Activated CD4-positive, CD25-positive, alpha-beta regulatory T cell (primary cell): ENCODE measurements at regions not wholly inside any gene's neighbourhood (a gene's known extent, or its start where the extent isn't known, plus 50 kb on each side); places are given as distances from the start of the nearest gene placed in this dataset.
"Not testable (repeated sequence)": the region's sequence is repeated elsewhere in the genome, so short reads cannot be mapped to it uniquely, and the experiment has no call there.

Source experiments
- DNase-seq, 4 experiments: peaks; one replicate each; lab custom pipeline; 2025; lab: John Stamatoyannopoulos, UW

GRCh38 chr6:134784336-134784735, 165.6 kb downstream of the ALDH8A1 start:
- no peak for DNase-seq

- DNase-seq: no peak
These were observed 171.5 kb downstream of the ALDH8A1 start for GRCh38 chr6:134778431-134778830.

GRCh38 chr6:134774201-134774638, 175.7 kb downstream of the ALDH8A1 start:
- DNase-seq: no peak

GRCh38 chr6:134772671-134773360, 177.1 kb downstream of the ALDH8A1 start:
- no peak for DNase-seq

DNA sequence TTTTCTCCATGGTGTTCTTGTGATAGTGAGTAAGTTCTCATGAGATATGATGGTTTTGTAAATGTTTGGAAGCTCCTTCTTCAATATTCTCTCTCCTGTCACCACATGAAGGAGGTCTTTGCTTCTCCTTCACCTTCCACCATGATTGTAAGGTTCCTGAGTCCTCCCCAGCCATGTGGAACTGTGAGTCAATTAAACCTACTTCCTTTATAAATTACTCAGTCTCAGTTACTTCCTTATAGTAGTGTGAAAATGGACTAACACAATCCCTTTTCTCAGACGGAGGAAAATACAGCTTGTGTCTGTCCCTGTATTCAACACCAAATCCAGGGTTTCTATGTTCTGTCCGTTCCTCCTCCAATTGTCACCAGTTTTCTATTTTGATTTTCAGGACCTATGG, 181.0 kb downstream of the ALDH8A1 start:
- no peak for DNase-seq

DNA sequence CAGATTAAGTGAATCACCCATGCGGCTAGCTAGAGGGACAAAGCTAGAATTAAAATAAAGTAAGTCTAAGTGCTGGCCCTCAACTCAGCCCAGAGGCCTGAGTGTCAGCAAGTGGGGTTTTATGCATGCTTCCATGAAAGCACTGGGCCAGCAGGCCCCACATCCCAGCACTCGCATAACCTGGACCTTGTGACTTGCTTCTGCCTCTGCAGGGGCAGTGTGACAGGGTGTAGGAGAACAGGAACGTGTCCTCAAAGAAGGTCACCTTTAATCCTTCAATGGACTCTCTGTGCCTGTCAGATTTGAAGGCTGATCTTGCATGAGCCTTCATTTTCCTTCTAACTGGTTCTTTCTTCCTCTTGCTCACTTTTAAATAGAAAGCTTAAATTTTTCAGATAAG, 183.4 kb downstream of the ALDH8A1 start:
- no peak for DNase-seq

DNA sequence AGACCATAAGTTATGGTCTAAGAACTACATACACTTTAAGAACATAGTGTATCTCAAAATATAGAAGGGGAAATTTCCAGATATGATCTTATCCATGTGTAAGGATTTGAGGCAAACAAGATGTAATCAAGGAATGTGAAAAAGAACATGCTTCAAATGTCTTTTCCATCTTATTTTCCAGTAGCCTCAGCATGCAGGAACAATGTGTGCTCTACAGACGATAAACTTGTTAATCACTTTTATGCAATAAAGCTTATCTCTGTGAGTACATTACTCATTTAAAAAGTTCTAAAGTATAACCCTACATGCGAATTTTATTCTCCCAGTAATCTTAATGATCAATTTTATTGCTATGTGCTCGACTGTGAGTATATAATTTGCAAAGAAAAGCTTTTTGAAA, 185.2 kb downstream of the ALDH8A1 start:
- DNase-seq: no peak

GRCh38 chr6:134763575-134763974, 186.3 kb downstream of the ALDH8A1 start:
- not testable (repeated sequence) for DNase-seq

DNA sequence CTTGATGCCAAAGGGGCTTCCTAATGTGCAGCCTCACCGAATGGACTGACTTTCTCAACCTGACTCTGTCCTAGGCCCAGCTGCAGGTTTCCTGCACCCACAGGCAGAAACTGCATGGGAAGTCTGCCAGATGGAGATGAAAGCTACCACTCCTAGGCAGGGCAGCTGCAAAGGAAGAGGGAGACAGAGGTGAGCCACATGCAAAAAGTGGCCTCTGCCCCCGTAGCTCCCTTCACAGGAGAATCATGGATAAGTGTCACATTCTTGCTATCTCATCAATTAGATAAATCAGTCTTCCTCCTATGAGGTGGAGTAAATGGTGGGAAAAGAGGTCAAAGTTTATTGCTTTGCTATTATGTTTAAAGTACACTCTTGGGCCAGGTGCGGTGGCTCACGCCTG, 191.3 kb downstream of the ALDH8A1 start:
- no peak for DNase-seq

- DNase-seq: no peak
These were observed 192.0 kb downstream of the ALDH8A1 start for GRCh38 chr6:134757911-134758361.

GRCh38 chr6:134756374-134757025, 193.4 kb downstream of the ALDH8A1 start:
- no peak for DNase-seq

- no peak for DNase-seq
These were observed 195.7 kb downstream of the ALDH8A1 start for GRCh38 chr6:134754013-134754690.

- DNase-seq: no peak
These were observed 196.9 kb downstream of the ALDH8A1 start for GRCh38 chr6:134753001-134753400.

- DNase-seq: no peak
These were observed 197.5 kb downstream of the ALDH8A1 start for GRCh38 chr6:134752445-134752844.

DNA sequence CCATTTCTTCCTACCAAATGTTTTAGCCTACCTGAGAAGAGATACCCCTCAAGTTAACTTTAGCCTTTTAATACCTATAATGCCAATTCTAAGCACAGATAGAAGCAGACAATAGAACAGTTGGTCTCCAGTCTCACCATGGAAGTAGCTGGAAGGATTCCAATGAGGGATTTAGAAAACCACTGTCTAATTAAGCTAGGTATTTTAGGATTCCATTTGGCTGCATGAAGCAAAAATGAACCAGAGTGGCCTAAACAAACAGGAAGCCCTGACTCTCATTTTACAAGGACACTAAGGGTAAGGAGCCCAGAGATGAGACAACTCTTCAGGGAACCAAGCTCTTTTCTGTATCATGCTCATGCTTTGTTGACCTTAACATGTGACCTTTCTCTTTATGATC, 199.2 kb downstream of the ALDH8A1 start:
- DNase-seq: no peak

DNA sequence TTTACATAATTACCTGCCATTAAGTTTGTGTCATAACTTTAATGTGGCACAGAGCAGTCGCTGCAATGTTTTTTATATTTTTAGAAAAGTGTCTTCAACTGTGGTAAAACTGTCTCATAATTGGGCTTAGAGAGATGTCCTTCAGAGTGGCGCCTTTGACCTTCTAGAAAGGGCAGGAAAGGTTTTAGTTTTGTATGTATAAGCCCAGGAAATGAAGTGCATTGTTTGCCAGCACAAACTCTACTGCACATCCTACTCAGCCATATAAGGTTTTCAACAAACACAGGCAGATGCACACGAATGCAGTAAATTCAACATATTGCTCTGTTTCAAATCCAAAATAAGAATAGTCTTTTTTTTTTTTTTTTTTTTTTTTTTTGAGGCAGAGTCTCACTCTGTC, 201.4 kb downstream of the ALDH8A1 start:
- DNase-seq: no peak

DNA sequence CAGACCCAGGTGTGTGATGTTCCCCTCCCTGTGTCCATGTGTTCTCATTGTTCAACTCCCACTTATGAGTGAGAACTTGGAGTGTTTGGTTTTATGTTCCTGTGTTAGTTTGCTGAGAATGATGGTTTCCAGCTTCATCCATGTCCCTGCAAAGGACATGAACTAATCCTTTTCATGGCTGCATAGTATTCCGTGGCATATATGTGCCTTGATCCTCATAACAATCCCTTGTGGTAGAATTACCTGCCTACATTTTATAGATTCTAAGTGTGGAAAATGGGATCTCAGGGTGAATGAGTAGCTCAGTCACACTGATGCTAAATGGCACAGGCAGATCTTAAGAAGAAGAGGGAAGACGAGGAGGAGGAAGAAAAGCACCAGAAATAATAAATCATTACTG, 202.7 kb downstream of the ALDH8A1 start:
- DNase-seq: not testable (repeated sequence)

GRCh38 chr6:134746140-134746539, 203.8 kb downstream of the ALDH8A1 start:
- no peak for DNase-seq

DNA sequence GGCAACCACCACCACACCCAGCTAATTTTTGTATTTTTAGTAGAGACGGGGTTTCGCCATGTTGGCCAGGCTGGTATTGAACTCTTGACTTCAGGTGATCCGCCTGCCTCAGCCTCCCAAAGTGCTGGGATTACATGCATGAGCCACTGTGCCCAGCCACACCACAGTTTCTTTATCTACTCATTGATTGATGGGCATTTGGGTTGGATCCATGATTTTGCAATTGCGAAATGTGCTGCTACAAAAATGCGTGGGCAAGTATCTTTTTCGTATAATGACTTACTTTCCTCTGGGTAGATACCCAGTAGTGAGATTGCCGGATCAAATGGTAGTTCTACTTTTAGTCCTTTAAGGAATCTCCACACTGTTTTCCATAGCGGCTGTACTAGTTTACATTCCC, 204.7 kb downstream of the ALDH8A1 start:
- DNase-seq: not testable (repeated sequence)

DNA sequence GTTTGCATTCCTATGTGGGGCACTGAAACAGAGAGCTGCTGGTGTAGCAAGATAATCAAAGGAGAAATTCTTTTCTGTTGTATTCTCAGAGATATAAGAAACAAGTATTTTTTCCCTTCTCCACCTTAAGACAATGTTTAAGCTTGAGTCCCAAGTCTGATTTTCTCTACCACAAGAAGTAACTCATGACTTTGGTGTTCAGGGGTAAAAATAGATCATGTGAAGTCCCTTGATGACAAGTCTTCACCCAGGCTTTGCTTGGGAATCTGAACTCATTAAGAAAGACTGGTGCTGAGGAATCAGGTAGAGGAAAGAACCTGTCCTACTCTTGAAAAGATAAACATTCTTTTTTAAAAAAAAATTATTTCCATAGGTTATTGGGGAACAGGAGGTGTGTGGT, 205.6 kb downstream of the ALDH8A1 start:
- DNase-seq: no peak

GRCh38 chr6:134741200-134741536, 208.7 kb downstream of the ALDH8A1 start:
- DNase-seq: no peak

DNA sequence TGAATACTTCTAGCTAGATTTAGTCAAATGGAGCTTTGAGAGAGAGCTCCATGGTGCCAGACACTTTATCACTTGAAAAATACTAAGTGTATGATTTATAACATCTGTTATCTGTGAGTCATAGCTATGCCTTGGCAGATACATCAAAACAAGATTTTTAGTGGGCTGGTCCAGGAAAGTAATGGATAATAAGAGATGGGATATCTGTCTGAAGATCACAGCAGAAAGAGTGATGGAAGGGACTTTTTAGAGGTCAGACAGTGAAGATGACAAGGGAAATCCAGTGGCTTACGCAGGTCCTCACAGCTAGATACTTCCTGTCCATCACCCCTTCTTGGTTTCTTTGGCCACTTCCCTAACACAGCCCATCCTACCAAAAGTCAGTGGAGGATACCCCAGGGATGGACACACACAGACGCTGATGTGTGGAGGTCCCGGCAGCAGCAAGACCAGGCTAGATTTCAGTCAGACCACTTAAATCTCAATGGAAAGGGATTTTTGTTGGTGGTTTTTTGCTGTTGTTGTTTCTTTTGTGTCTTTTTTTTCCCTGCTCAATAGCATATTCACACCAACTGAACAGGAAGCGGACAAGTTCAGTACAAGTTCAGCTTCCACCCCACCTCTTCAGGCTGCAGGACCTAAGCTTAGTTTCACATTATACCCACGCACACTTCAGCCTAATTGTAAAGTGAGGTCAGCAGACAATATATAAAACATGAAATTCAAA, 209.3 kb downstream of the ALDH8A1 start:
- DNase-seq: no peak

- no peak for DNase-seq
These were observed 209.9 kb downstream of the ALDH8A1 start for GRCh38 chr6:134740027-134740373.
